KMS-11 (cell line): ENCODE measurements at regions not wholly inside any gene's neighbourhood (a gene's known extent, or its start where the extent isn't known, plus 50 kb on each side); places are given as distances from the start of the nearest gene placed in this dataset.

Source experiments
- H2AFZ ChIP-seq: fragments of 200-600 bp; sonication (generic); 2 replicates; pipeline ENCODE4 v1.6.1; 2016; ENCODE audit warnings: antibody characterized with exemption, mixed run types, low read depth
- H3K27ac ChIP-seq: fragments of 200-600 bp; sonication (generic); 2 replicates; pipeline ENCODE4 v1.6.1; 2016; ENCODE audit warnings: mild to moderate bottlenecking, mixed run types
- H3K27me3 ChIP-seq: fragments of 200-600 bp; sonication (generic); 2 replicates; pipeline ENCODE4 v1.6.1; 2017; ENCODE audit warnings: mild to moderate bottlenecking, low read depth, mixed run types, moderate library complexity; ENCODE audit not compliant: insufficient read depth
- H3K36me3 ChIP-seq: fragments of 200-600 bp; sonication (generic); 2 replicates; pipeline ENCODE4 v1.6.1; 2017; ENCODE audit warnings: mild to moderate bottlenecking, mixed run types; ENCODE audit not compliant: insufficient read depth
- H3K4me1 ChIP-seq: fragments of 200-600 bp; sonication (generic); 2 replicates; pipeline ENCODE4 v1.6.1; 2016; ENCODE audit warnings: mild to moderate bottlenecking, low read depth, mixed run types; ENCODE audit not compliant: poor library complexity, severe bottlenecking
- H3K4me2 ChIP-seq: fragments of 200-600 bp; sonication (generic); 2 replicates; pipeline ENCODE4 v1.7.0; 2016; ENCODE audit warnings: mild to moderate bottlenecking, mixed run types
- H3K4me3 ChIP-seq: fragments of 200-600 bp; sonication (generic); IDR thresholded peaks from 2 replicates; pipeline ENCODE4 v1.6.1; 2017; ENCODE audit warnings: low read depth, low read length, mixed read lengths; ENCODE audit not compliant: insufficient read depth
- H3K79me2 ChIP-seq: fragments of 200-600 bp; sonication (generic); 2 replicates; pipeline ENCODE4 v1.6.1; 2016; ENCODE audit warnings: low read depth, mixed run types; ENCODE audit not compliant: insufficient read depth
- H3K9ac ChIP-seq: fragments of 200-600 bp; sonication (generic); 2 replicates; pipeline ENCODE4 v1.6.1; 2016; ENCODE audit warnings: mild to moderate bottlenecking, mixed run types
- H4K20me1 ChIP-seq: fragments of 200-600 bp; sonication (generic); 2 replicates; pipeline ENCODE4 v1.6.1; 2016; ENCODE audit warnings: mild to moderate bottlenecking, mixed run types; ENCODE audit not compliant: insufficient read depth
- CTCF ChIP-seq: fragments of 200-600 bp; sonication (generic); conservative IDR thresholded peaks from 2 replicates; pipeline ENCODE4 v1.6.1; 2017; ENCODE audit warnings: low read depth, mild to moderate bottlenecking, antibody characterized with exemption, low read length, moderate library complexity, mixed read lengths

DNA sequence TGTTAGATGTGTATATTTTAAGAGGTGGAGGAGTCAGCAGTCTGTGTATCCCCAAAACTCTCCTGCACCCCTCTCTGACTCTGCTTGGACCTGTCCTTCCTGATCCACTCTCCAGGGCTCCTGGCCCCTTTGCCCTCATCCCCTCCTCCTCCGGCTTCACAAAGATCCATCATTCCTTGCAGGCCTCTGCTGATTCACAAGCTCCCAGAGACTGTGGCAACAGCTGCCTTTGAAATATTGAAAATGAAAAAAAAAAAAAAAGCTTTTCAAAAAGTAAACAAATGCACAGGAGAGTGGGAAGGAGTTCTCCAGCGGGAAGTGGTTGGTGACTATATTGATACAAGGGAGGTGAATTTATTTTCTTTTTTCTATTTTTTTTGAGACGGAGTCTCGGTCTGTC lies 330.2 kb upstream of the SULF2 start:
- no peaks in the 10 kb centered on the region for H3K4me1 ChIP-seq
- H3K4me3 ChIP-seq, result no peak overlapping the region
- no peaks in the 10 kb centered on the region for H4K20me1 ChIP-seq
- no peaks in the 10 kb centered on the region for H3K36me3 ChIP-seq
- TF ChIP-seq CTCF, result no peak
- H3K4me2 ChIP-seq, result no peak overlapping the region
- H3K9ac ChIP-seq, result no peak overlapping the region
- H2AFZ ChIP-seq, result no peak overlapping the region
- no peak overlapping the region for H3K27ac ChIP-seq
- no peaks in the 10 kb centered on the region for H3K79me2 ChIP-seq
- peaks cover 37% of the 10 kb centered on the region for H3K27me3 ChIP-seq

DNA sequence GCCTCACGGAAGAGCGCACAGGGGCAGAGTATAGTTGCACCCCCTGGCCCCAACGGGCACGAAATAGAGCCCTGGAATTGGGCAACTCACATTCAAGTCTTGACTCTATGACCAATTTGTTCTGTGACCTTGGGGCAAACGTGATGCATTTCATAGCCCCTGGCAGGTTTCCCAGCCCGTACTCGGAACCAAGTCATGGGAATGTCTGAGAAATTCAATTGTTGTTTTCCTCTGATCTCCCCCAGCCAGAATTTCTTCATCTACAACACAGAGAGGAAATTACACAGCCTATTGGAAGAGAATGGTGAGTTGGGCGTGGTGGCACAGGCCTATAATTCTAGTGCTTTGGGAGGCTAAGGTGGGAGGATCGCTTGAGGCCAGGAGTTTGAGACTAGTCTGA lies 322.3 kb upstream of the SULF2 start:
- Histone ChIP-seq H3K36me3 (no peaks in the 10 kb centered on the region), H3K27me3 (peaks cover 23% of the 10 kb centered on the region; the same call in 1 of the 2 replicates), H3K79me2 (no peaks in the 10 kb centered on the region), H2AFZ (no peak overlapping the region), H3K27ac (no peak overlapping the region), H3K9ac (no peak overlapping the region), H3K4me2 (no peak overlapping the region), H3K4me3 (no peak overlapping the region), H4K20me1 (no peaks in the 10 kb centered on the region), H3K4me1 (no peaks in the 10 kb centered on the region)
- no peak for TF ChIP-seq CTCF

DNA sequence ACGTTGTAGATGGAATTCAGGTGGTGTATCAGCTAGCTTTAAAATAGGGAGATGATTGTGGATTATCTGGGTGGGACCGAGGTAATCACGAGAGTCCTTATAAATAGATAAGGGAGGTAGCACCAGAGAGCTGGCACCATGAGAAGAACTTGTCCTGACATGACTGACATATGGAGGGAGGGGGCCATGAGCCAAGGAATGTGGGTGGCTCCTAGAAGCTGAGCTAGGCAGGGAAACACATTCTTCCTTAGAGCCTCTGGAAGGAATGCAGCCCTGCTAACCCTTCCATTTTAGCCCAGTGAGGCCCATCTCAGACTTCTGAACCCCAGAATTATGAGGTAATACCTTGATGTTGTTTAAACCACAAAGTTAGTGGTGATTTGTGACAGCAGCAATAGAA lies 321.1 kb upstream of the SULF2 start:
- no peak overlapping the region for H3K9ac ChIP-seq
- H3K27me3 ChIP-seq, result peaks cover 21% of the 10 kb centered on the region; the same call in 1 of the 2 replicates
- no peaks in the 10 kb centered on the region for H3K4me1 ChIP-seq
- TF ChIP-seq CTCF, result no peak
- H3K79me2 ChIP-seq, result no peaks in the 10 kb centered on the region
- H2AFZ ChIP-seq, result no peak overlapping the region
- no peaks in the 10 kb centered on the region for H3K36me3 ChIP-seq
- H4K20me1 ChIP-seq, result no peaks in the 10 kb centered on the region
- H3K4me3 ChIP-seq, result no peak overlapping the region
- no peak overlapping the region for H3K4me2 ChIP-seq
- no peak overlapping the region for H3K27ac ChIP-seq

DNA sequence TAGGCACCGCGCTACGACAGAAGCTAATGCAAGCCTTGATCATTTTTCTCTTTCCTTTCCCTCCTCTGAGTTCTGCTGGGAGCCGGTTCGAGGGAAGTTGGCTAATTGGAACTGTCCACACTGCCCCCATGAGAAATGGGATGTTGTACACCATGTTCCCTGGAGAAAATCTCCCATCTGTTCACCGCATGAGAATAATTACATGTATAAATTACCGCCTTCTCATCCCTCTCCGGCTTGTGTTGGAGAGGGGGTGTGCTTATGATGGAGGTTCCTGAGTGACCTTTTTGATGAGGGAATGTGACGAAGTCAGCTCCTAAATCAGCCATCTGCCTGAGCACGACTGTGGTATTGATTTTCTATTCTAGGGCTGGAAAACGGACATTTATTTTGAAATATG lies 320.2 kb upstream of the SULF2 start:
- Histone ChIP-seq H3K4me3 (no peak overlapping the region), H4K20me1 (no peaks in the 10 kb centered on the region), H3K36me3 (no peaks in the 10 kb centered on the region), H3K79me2 (no peaks in the 10 kb centered on the region), H2AFZ (no peak overlapping the region), H3K27me3 (peaks cover 14% of the 10 kb centered on the region; the same call in 1 of the 2 replicates), H3K9ac (no peak overlapping the region), H3K4me2 (no peak overlapping the region), H3K27ac (no peak overlapping the region), H3K4me1 (no peaks in the 10 kb centered on the region)
- TF ChIP-seq CTCF, result no peak
